RWPE1 (cell line): ENCODE measurements at regions not wholly inside any gene's neighbourhood (a gene's known extent, or its start where the extent isn't known, plus 50 kb on each side); places are given as distances from the start of the nearest gene placed in this dataset.

Experiments
- CTCF ChIA-PET: fragments of 350-600 bp; sonication (Branson Sonifier 250); formaldehyde crosslinking; extraction: SDS; loops from one replicate; lab custom pipeline; 2021; lab: Yijun Ruan, JAX
- POLR2A ChIA-PET: fragments of 400-600 bp; formaldehyde crosslinking; extraction: SDS; loops from one replicate; lab custom pipeline; 2020; ENCODE audit warnings: antibody characterized with exemption; ENCODE audit not compliant: low non-redundant PET; lab: Yijun Ruan, JAX
- DNase-seq: peaks from one replicate; pipeline ENCODE4 v3.0.0; 2012; ENCODE audit warnings: low spot score
- H3K27ac ChIP-seq: fragments of 450-650 bp; 2 replicates; pipeline ENCODE4 v1.5.1; 2017
- TF ChIP-seq, protein P1 (sequence below): fragments of 450-650 bp; conservative IDR thresholded peaks from 2 replicates; pipeline ENCODE4 v1.5.1; 2017; ENCODE audit warnings: low read depth, mild to moderate bottlenecking

DNA sequence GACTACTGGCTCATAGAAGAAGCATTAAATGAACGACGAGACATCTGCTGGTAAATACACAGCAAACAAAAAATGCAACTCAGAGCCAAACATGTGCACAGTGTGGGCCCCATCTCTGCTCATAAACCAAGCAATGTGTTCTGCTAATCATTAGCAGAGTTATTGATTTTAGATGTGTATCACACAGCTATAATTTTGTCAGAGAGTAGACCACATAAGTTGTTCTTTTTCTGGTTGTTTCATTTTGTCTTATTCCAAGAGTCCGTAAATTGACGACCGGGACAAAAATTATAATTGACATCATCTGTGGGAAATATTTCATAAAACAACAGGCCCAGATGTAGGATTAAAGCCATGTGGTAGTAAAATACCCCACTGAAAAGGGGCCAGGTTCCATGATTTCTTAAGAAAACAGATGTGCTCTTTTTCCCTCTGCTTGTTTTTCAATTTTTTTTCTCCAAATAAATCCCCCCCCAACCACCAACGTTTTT, 423.6 kb downstream of the HAO1 start:
- CTCF ChIA-PET: no interaction called here
- no peak for DNase-seq
- POLR2A ChIA-PET: no interaction called here
- no peak overlapping the region for H3K27ac ChIP-seq
- TF ChIP-seq, protein P1, sequence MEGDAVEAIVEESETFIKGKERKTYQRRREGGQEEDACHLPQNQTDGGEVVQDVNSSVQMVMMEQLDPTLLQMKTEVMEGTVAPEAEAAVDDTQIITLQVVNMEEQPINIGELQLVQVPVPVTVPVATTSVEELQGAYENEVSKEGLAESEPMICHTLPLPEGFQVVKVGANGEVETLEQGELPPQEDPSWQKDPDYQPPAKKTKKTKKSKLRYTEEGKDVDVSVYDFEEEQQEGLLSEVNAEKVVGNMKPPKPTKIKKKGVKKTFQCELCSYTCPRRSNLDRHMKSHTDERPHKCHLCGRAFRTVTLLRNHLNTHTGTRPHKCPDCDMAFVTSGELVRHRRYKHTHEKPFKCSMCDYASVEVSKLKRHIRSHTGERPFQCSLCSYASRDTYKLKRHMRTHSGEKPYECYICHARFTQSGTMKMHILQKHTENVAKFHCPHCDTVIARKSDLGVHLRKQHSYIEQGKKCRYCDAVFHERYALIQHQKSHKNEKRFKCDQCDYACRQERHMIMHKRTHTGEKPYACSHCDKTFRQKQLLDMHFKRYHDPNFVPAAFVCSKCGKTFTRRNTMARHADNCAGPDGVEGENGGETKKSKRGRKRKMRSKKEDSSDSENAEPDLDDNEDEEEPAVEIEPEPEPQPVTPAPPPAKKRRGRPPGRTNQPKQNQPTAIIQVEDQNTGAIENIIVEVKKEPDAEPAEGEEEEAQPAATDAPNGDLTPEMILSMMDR: no peak

DNA sequence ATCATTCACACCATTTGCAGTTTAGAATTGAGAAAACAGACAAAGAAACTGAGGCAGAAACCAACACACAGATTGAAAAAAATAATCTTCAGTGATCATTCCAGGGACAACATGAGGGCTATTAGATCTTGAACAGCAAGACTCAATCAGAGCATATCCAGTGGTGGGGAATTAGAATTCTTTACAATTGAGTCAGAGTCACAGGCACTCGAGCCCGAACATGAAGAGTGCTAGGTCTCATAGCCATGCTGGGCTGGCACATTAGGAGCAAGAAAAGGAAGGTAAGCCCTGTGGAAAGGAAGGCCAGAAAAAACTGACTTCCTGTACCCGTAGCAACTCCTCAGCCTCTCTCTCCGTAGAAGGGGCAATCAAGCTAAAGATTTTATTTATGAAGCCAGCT, 419.9 kb downstream of the HAO1 start:
- ChIA-PET CTCF (no interaction called here), POLR2A (no interaction called here)
- peak; percentile 24 for DNase-seq
- TF ChIP-seq, protein P1: no peak
- H3K27ac ChIP-seq: no peak overlapping the region

DNA sequence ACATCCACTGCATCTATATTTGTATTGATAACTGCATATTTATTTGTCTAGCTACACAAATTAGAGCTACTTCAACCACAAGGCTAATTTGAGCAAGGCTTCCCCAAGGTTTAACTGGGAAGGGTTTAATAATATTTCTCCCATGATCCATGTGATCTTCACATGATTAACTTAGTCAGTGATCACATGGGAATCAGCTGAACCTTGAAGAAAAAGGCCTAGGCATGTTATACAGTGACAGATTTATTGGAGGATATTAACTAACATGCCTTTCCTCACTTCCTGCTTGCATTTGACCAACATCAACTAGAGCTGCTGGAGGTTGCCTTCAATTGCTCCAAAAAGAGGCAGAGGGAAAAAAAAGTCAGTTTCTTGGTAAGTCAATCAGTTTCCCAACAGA, 417.0 kb downstream of the HAO1 start:
- TF ChIP-seq, protein P1: no peak
- CTCF ChIA-PET: no interaction called here
- POLR2A ChIA-PET: no interaction called here
- DNase-seq: no peak
- no peak overlapping the region for H3K27ac ChIP-seq

DNA sequence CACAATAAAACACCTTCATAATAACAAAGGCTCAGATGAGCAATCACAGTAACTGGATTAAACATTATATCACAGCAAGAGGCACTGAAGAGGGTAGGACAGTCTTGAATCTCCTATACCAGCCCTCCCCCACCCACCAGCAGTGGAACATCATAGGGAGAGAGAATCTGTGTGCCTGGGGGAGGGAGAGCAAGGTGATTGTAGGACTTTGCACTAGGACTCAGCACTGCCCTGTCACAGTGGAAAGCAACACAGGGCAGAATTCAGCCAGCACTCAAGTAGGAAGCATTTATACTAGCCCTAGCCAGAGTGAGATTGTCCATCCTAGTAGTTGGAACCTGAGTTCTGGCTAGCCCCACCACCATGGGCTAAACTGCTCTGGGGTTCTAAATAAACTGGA, 400.2 kb downstream of the HAO1 start:
- no peak for DNase-seq
- ChIA-PET POLR2A (no interaction called here), CTCF (no interaction called here)
- TF ChIP-seq, protein P1: no peak
- H3K27ac ChIP-seq: no peak overlapping the region

GRCh38 chr20:7540923-7541322, 399.3 kb downstream of the HAO1 start:
- H3K27ac ChIP-seq: no peak overlapping the region
- TF ChIP-seq, protein P1: no peak
- DNase-seq: no peak
- ChIA-PET POLR2A (no interaction called here), CTCF (no interaction called here)

GRCh38 chr20:7571101-7571500, 369.2 kb downstream of the HAO1 start:
- H3K27ac ChIP-seq: no peak overlapping the region
- DNase-seq: no peak
- CTCF ChIA-PET: no interaction called here
- TF ChIP-seq, protein P1: no peak
- POLR2A ChIA-PET: no interaction called here
